Testis (tissue), 2 donors: ENCODE measurements at regions not wholly inside any gene's neighbourhood (a gene's known extent, or its start where the extent isn't known, plus 50 kb on each side); places are given as distances from the start of the nearest gene placed in this dataset.

Experiments
- POLR2A ChIP-seq: fragments of 450-650 bp; IDR thresholded peaks from one replicate; pipeline ENCODE4 v1.6.1; 2017; ENCODE audit warnings: antibody characterized with exemption, mild to moderate bottlenecking, moderate library complexity
- TF ChIP-seq, protein P1 (sequence below), 3 experiments: fragments of 450-650 bp in 2 of 3; fragments of 200-600 bp in 1 of 3; sonication (generic) in 1 of 3; IDR thresholded peaks; one replicate each; pipeline ENCODE4 v1.5.1; 2016 to 2019; ENCODE audit warnings: antibody characterized with exemption in 3 of 3, mild to moderate bottlenecking in 2 of 3, moderate library complexity in 1 of 3

DNA sequence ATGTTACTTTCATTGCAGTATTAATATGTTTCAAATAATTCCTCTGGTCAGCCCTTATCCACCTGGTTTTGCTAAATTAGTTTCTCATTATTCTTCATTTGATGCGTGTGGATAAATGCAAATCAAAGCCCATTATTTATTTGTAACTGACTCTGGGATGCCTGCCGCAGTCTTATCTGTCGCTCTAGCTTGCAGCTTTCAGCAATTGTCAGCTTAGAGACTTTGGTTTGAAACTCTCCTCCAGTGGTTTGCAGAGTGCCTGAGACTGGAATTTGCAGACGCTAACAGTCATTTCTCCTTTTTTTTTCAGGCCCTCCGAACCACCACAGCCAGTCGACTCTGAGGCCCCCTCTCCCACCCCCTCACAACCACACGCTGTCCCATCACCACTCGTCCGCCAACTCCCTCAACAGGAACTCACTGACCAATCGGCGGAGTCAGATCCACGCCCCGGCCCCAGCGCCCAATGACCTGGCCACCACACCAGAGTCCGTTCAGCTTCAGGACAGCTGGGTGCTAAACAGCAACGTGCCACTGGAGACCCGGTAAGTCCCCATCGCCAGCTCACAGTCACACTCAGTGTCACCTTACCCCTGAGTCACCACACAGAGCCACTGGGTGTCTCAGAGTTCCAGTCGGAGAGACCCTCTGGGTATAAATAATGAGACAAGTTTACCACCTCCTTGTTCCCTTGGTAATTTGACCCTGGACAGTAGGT, 339.0 kb upstream of the WWC1 start:
- TF ChIP-seq, protein P1, sequence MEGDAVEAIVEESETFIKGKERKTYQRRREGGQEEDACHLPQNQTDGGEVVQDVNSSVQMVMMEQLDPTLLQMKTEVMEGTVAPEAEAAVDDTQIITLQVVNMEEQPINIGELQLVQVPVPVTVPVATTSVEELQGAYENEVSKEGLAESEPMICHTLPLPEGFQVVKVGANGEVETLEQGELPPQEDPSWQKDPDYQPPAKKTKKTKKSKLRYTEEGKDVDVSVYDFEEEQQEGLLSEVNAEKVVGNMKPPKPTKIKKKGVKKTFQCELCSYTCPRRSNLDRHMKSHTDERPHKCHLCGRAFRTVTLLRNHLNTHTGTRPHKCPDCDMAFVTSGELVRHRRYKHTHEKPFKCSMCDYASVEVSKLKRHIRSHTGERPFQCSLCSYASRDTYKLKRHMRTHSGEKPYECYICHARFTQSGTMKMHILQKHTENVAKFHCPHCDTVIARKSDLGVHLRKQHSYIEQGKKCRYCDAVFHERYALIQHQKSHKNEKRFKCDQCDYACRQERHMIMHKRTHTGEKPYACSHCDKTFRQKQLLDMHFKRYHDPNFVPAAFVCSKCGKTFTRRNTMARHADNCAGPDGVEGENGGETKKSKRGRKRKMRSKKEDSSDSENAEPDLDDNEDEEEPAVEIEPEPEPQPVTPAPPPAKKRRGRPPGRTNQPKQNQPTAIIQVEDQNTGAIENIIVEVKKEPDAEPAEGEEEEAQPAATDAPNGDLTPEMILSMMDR (IDR thresholded peaks at IDR 0.05): no peak
- TF ChIP-seq POLR2A: no peak
